ENCODE measurements at regions not wholly inside any gene's neighbourhood (a gene's known extent, or its start where the extent isn't known, plus 50 kb on each side); places are given as distances from the start of the nearest gene placed in this dataset.
A peak's percentile ranks its signal among the peaks of the same experiment; 100 is the strongest.

- ATAC-seq (0 out of 2 replicates have a peak, but pooled peaks have one; percentile 26), DNase-seq (ENCODE audit: low read depth, low spot score) (no peak)
- intact Hi-C loops (cut with micrococcal nuclease; ENCODE audit: unreplicated experiment) (no loop called here), in situ Hi-C loops (cut with HindIII; ENCODE audit: low pct_unique_long_range_greater_than_20kb, low sequenced_read_pairs) (loop anchor here (10.0 kb wide), 1 partner anchor 62 kb away; no protein-coding TSS in a partner anchor)
- POLR2A ChIA-PET: interaction anchor here (0.6 kb wide), 2 partner anchors 18 to 29 kb away, joined by 3 to 6 read pairs; no protein-coding TSS in a partner anchor
- TF ChIP-seq TCF7L2 (IDR thresholded peaks at IDR 0.05; ENCODE audit: low read depth, low read length) (no peak), REST (IDR thresholded peaks at IDR 0.05; ENCODE audit: insufficient read depth in 1 of 2, low read depth in 2 of 2, low read length in 1 of 2) (no peak), SIN3A (IDR thresholded peaks at IDR 0.05; ENCODE audit: borderline replicate concordance, insufficient read depth, low read depth, low read length) (no peak), POLR2AphosphoS5 (IDR thresholded peaks at IDR 0.05; ENCODE audit: low read depth, low read length) (no peak)
- TF ChIP-seq, protein P1, sequence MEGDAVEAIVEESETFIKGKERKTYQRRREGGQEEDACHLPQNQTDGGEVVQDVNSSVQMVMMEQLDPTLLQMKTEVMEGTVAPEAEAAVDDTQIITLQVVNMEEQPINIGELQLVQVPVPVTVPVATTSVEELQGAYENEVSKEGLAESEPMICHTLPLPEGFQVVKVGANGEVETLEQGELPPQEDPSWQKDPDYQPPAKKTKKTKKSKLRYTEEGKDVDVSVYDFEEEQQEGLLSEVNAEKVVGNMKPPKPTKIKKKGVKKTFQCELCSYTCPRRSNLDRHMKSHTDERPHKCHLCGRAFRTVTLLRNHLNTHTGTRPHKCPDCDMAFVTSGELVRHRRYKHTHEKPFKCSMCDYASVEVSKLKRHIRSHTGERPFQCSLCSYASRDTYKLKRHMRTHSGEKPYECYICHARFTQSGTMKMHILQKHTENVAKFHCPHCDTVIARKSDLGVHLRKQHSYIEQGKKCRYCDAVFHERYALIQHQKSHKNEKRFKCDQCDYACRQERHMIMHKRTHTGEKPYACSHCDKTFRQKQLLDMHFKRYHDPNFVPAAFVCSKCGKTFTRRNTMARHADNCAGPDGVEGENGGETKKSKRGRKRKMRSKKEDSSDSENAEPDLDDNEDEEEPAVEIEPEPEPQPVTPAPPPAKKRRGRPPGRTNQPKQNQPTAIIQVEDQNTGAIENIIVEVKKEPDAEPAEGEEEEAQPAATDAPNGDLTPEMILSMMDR (IDR thresholded peaks at IDR 0.05): no peak
- CTCF ChIA-PET: no interaction called here
- Histone ChIP-seq H3K4me3 (ENCODE audit: low read depth in 2 of 2, low read length in 2 of 2) (no peak overlapping the region), H3K4me1 (ENCODE audit: control insufficient read depth, insufficient read depth, low read length) (no peaks in the 10 kb centered on the region), H3K36me3 (ENCODE audit: control insufficient read depth, insufficient read depth, low read length) (peaks cover 21% of the 10 kb centered on the region; the same call in 1 of the 2 replicates), H3K27ac (ENCODE audit: low read length) (no peak overlapping the region), H3K9me3 (ENCODE audit: control insufficient read depth, insufficient read depth, low read depth, low read length) (no peaks in the 10 kb centered on the region), H3K27me3 (ENCODE audit: control insufficient read depth, insufficient read depth, low read length) (no peaks in the 10 kb centered on the region)
- no TSS peak for BruUV-seq (replicated peaks)
Measured at GRCh38 chr3:197613199-197613598, 57.4 kb upstream of the BDH1 start.

DNA sequence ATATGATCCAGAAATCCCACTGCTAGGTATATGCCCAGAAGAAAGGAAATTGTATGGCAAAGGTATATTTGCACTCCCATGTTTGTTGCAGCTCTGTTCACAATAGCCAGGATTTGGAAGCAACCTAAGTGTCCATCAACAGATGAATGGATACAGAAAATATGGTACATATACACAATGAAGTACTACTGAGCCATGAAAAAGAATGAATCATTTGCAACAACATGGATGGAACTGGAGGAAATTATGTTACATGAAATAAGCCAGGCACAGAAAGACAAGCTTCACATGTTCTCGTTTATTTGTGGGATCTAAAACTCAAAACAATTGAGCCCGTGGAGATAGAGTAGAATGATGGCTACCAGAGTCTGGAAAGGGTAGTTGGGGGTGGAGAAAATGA lies 55.5 kb upstream of the BDH1 start:
- H3K4me3 ChIP-seq (ENCODE audit: low read depth in 2 of 2, low read length in 2 of 2): no peak overlapping the region
- H3K9me3 ChIP-seq (ENCODE audit: control insufficient read depth, insufficient read depth, low read depth, low read length): no peaks in the 10 kb centered on the region
- peaks cover 15% of the 10 kb centered on the region; the same call in 1 of the 2 replicates for H3K36me3 ChIP-seq (ENCODE audit: control insufficient read depth, insufficient read depth, low read length)
- no peak overlapping the region for H3K27ac ChIP-seq (ENCODE audit: low read length)
- no peaks in the 10 kb centered on the region for H3K27me3 ChIP-seq (ENCODE audit: control insufficient read depth, insufficient read depth, low read length)
- TF ChIP-seq SIN3A (IDR thresholded peaks at IDR 0.05; ENCODE audit: borderline replicate concordance, insufficient read depth, low read depth, low read length) (no peak), TCF7L2 (IDR thresholded peaks at IDR 0.05; ENCODE audit: low read depth, low read length) (no peak), POLR2AphosphoS5 (IDR thresholded peaks at IDR 0.05; ENCODE audit: low read depth, low read length) (no peak), REST (IDR thresholded peaks at IDR 0.05; ENCODE audit: insufficient read depth in 1 of 2, low read depth in 2 of 2, low read length in 1 of 2) (no peak)
- TF ChIP-seq, protein P1 (IDR thresholded peaks at IDR 0.05): no peak
- H3K4me1 ChIP-seq (ENCODE audit: control insufficient read depth, insufficient read depth, low read length): no peaks in the 10 kb centered on the region
- ATAC-seq (no peak), DNase-seq (ENCODE audit: low read depth, low spot score) (no peak)
- ChIA-PET POLR2A (interaction anchor here (0.5 to 0.7 kb wide), 2 partner anchors 104 to 284 kb away, joined by 6 to 15 read pairs; no protein-coding TSS in a partner anchor), CTCF (no interaction called here)
- intact Hi-C loops (cut with micrococcal nuclease; ENCODE audit: unreplicated experiment) (no loop called here), in situ Hi-C loops (cut with HindIII; ENCODE audit: low pct_unique_long_range_greater_than_20kb, low sequenced_read_pairs) (loop anchor here (10.0 kb wide), 1 partner anchor 64 kb away; no protein-coding TSS in a partner anchor)
- no TSS peak for BruUV-seq (replicated peaks)
